ENCODE measurements at regions not wholly inside any gene's neighbourhood (a gene's known extent, or its start where the extent isn't known, plus 50 kb on each side); places are given as distances from the start of the nearest gene placed in this dataset.

GRCh38 chr13:60627071-60627686 lies 230.2 kb downstream of the TDRD3 start:
- 54 to 63% methylated on average over 8 of the region's 8 CpGs for WGBS, 2 donors
- H3K9me3 ChIP-seq = no peaks in the 10 kb centered on the region
- intact Hi-C loops (cut with DNase I) = no loop called here
- H3K36me3 ChIP-seq = no peaks in the 10 kb centered on the region
- no peaks in the 10 kb centered on the region for H3K27me3 ChIP-seq
- no peak for DNase-seq
- TF ChIP-seq POLR2AphosphoS5 (IDR thresholded peaks at IDR 0.05) (no peak), POLR2A (IDR thresholded peaks at IDR 0.05) (no peak), EP300 (IDR thresholded peaks at IDR 0.05) (no peak), CTCF (IDR thresholded peaks at IDR 0.05) (peak in 2 of 4 experiments; percentile 12 to 48)
- no peak overlapping the region for H3K27ac ChIP-seq
- no peak overlapping the region for H3K4me3 ChIP-seq
- no peaks in the 10 kb centered on the region for H3K4me1 ChIP-seq

Small RNA genes lying in the stretch of these regions (small RNA-seq; reads per million reads assigned to genes)
- gene MIR3169 = 0 reads per million in 3 donors
- 0 reads per million in 3 donors for gene RNY3P5
